HG03097 (cell line): ENCODE measurements at regions not wholly inside any gene's neighbourhood (a gene's known extent, or its start where the extent isn't known, plus 50 kb on each side); places are given as distances from the start of the nearest gene placed in this dataset.
"Not testable (repeated sequence)": the region's sequence is repeated elsewhere in the genome, so short reads cannot be mapped to it uniquely, and the experiment has no call there.

ENCODE experiments used
- ATAC-seq: cut with Tn5 transposase; IDR thresholded peaks from one replicate; pipeline ENCODE4 v1.9.1; 2021; ENCODE audit not compliant: unreplicated experiment, low FRiP score

GRCh38 chr3:139131951-139132350 lies 87.3 kb upstream of the PRR23C start:
- ATAC-seq, result no peak

GRCh38 chr3:139132976-139133375 lies 88.3 kb upstream of the PRR23C start:
- no peak for ATAC-seq

GRCh38 chr3:139134678-139135372 lies 90.1 kb upstream of the PRR23C start:
- no peak for ATAC-seq

- ATAC-seq, result no peak
Measured at GRCh38 chr3:139135657-139136056, 91.0 kb upstream of the PRR23C start.

GRCh38 chr3:139136469-139137202 lies 91.9 kb upstream of the PRR23C start:
- no peak for ATAC-seq

GRCh38 chr3:139140553-139140952 lies 95.9 kb upstream of the PRR23C start:
- ATAC-seq, result no peak

- not testable (repeated sequence) for ATAC-seq
Measured at GRCh38 chr3:139145980-139146379, 101.3 kb upstream of the PRR23C start.

- ATAC-seq, result no peak
Measured at GRCh38 chr3:139151530-139151929, 106.8 kb upstream of the PRR23C start.

GRCh38 chr3:139153434-139153833 lies 108.7 kb upstream of the PRR23C start:
- ATAC-seq, result not testable (repeated sequence)

- ATAC-seq, result no peak
Measured at GRCh38 chr3:139157161-139157932, 112.7 kb upstream of the PRR23C start.

- no peak for ATAC-seq
Measured at GRCh38 chr3:139159356-139159755, 114.7 kb upstream of the PRR23C start.

GRCh38 chr3:139173372-139174108 lies 128.8 kb upstream of the PRR23C start:
- no peak for ATAC-seq

GRCh38 chr3:139180489-139180888 lies 135.8 kb upstream of the PRR23C start:
- no peak for ATAC-seq

GRCh38 chr3:139182143-139182542 lies 137.5 kb upstream of the PRR23C start:
- ATAC-seq, result no peak

- no peak for ATAC-seq
Measured at GRCh38 chr3:139182598-139182997, 137.9 kb upstream of the PRR23C start.

- no peak for ATAC-seq
Measured at GRCh38 chr3:139185527-139185926, 140.8 kb upstream of the PRR23C start.

GRCh38 chr3:139187154-139187553 lies 142.5 kb upstream of the PRR23C start:
- no peak for ATAC-seq

GRCh38 chr3:139187648-139188047 lies 143.0 kb upstream of the PRR23C start:
- ATAC-seq, result no peak

- no peak for ATAC-seq
Measured at GRCh38 chr3:139189943-139190342, 145.3 kb upstream of the PRR23C start.

- ATAC-seq, result not testable (repeated sequence)
Measured at GRCh38 chr3:139194421-139194820, 149.4 kb upstream of the MRPS22 start.

- ATAC-seq, result not testable (repeated sequence)
Measured at GRCh38 chr3:139196146-139196545, 147.7 kb upstream of the MRPS22 start.
